Trophoblast cell (in vitro differentiated cells and primary cell): ENCODE measurements at regions not wholly inside any gene's neighbourhood (a gene's known extent, or its start where the extent isn't known, plus 50 kb on each side); places are given as distances from the start of the nearest gene placed in this dataset.

Experiments
- DNase-seq, 2 donors: peaks; one replicate each; pipeline ENCODE4 v3.0.0-alpha.2; 2016
- H2AFZ ChIP-seq: 2 replicates; pipeline ENCODE4 v1.6.1; 2013; ENCODE audit warnings: low read length, moderate library complexity, mild to moderate bottlenecking; ENCODE audit not compliant: insufficient read depth, poor library complexity
- H2AK5ac ChIP-seq: 2 replicates; pipeline ENCODE4 v1.6.1; 2013; ENCODE audit warnings: mild to moderate bottlenecking, low read length
- H2BK120ac ChIP-seq: 2 replicates; pipeline ENCODE4 v1.6.1; 2013; ENCODE audit warnings: low read length, mild to moderate bottlenecking, moderate library complexity; ENCODE audit not compliant: insufficient read depth, poor library complexity
- H2BK12ac ChIP-seq: 2 replicates; pipeline ENCODE4 v1.6.1; 2013; ENCODE audit warnings: mild to moderate bottlenecking, low read length, moderate library complexity
- H2BK5ac ChIP-seq: 2 replicates; pipeline ENCODE4 v1.6.1; 2013; ENCODE audit warnings: low read length, low read depth, moderate library complexity, mild to moderate bottlenecking; ENCODE audit not compliant: poor library complexity
- H3K14ac ChIP-seq: 2 replicates; pipeline ENCODE4 v1.6.1; 2013; ENCODE audit warnings: mild to moderate bottlenecking, low read length
- H3K18ac ChIP-seq: 2 replicates; pipeline ENCODE4 v1.6.1; 2013; ENCODE audit warnings: mild to moderate bottlenecking, low read length
- H3K23ac ChIP-seq: 2 replicates; pipeline ENCODE4 v1.6.1; 2013; ENCODE audit warnings: low read length
- H3K27ac ChIP-seq: 2 replicates; pipeline ENCODE4 v1.5.1; 2013; ENCODE audit warnings: low read depth, mild to moderate bottlenecking, inconsistent platforms, low read length, moderate library complexity
- H3K27me3 ChIP-seq: 2 replicates; pipeline ENCODE4 v1.6.1; 2013; ENCODE audit warnings: inconsistent platforms, mild to moderate bottlenecking, low read length, moderate library complexity; ENCODE audit not compliant: insufficient read depth
- H3K36me3 ChIP-seq, 2 experiments: 1 replicate in 1 of 2; 2 replicates in 1 of 2; pipeline ENCODE4 v1.6.1; 2013; ENCODE audit warnings: low read length in 2 of 2, mild to moderate bottlenecking in 2 of 2, moderate library complexity in 1 of 2; ENCODE audit not compliant: insufficient read depth in 2 of 2, control insufficient read depth in 1 of 2
- H3K4ac ChIP-seq: 2 replicates; pipeline ENCODE4 v1.6.1; 2013; ENCODE audit warnings: low read depth, mild to moderate bottlenecking, low read length, moderate library complexity
- H3K4me1 ChIP-seq, 2 experiments: 1 replicate in 1 of 2; 2 replicates in 1 of 2; pipeline ENCODE4 v1.6.1; 2013; ENCODE audit warnings: low read length in 2 of 2, mild to moderate bottlenecking in 2 of 2, moderate library complexity in 1 of 2; ENCODE audit not compliant: insufficient read depth in 2 of 2, control insufficient read depth in 1 of 2
- H3K4me2 ChIP-seq: 2 replicates; pipeline ENCODE4 v1.6.1; 2013; ENCODE audit warnings: inconsistent platforms, mild to moderate bottlenecking, low read length, moderate library complexity
- H3K4me3 ChIP-seq: 2 replicates; pipeline ENCODE4 v1.5.1; 2013; ENCODE audit warnings: mild to moderate bottlenecking, low read depth, low read length, inconsistent platforms
- H3K79me1 ChIP-seq: one replicate; pipeline ENCODE4 v1.6.1; 2013; ENCODE audit warnings: low read length
- H3K79me2 ChIP-seq: 2 replicates; pipeline ENCODE4 v1.6.1; 2013; ENCODE audit warnings: low read length, mild to moderate bottlenecking; ENCODE audit not compliant: control insufficient read depth, insufficient read depth, poor library complexity
- H3K9ac ChIP-seq: 2 replicates; pipeline ENCODE4 v1.6.1; 2013; ENCODE audit warnings: mild to moderate bottlenecking, low read length
- H3K9me3 ChIP-seq: 2 replicates; pipeline ENCODE4 v1.6.1; 2013; ENCODE audit warnings: low read depth, mild to moderate bottlenecking, control low read depth, inconsistent platforms, low read length; ENCODE audit not compliant: insufficient read depth
- H4K12ac ChIP-seq: 2 replicates; pipeline ENCODE4 v1.6.1; 2013; ENCODE audit warnings: low read depth, mild to moderate bottlenecking, low read length, moderate library complexity
- H4K8ac ChIP-seq: 2 replicates; pipeline ENCODE4 v1.6.1; 2013; ENCODE audit warnings: low read depth, mild to moderate bottlenecking, low read length, moderate library complexity
- H4K91ac ChIP-seq: one replicate; pipeline ENCODE4 v1.6.1; 2013; ENCODE audit warnings: low read depth, mild to moderate bottlenecking, low read length, moderate library complexity
- WGBS: extraction: QIAGEN DNeasy Blood & Tissue Kit; methylation state at CpG from one replicate; pipeline ENCODE4 v1.1.7; 2013; ENCODE audit warnings: missing lambda C conversion rate; ENCODE audit not compliant: insufficient read length, insufficient coverage; ENCODE audit errors: extremely low coverage; 5-methylcytosine and 5-hydroxymethylcytosine counted together

DNA sequence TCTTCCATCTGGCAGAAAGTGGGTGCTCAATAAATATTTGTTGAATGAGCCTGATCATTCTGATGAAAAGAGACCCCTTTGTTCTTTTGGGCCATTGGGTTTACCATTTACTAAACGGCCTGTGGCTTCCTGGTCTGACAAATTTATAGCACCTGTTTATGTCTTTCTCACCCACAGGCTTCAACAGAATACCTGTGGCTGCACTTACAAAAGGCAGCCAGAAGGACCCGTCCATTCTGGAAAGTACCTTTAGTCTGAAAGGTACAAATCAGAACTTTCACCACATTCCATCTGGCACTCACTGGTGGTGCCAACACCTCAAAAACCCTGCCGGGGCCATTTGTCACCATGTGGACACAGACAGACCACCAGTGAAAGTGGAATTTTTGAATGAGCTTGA lies 167.5 kb downstream of the ETAA1 start:
- no peaks in the 10 kb centered on the region for H3K79me1 ChIP-seq
- H3K14ac ChIP-seq, result no peak overlapping the region
- no peak overlapping the region for H4K12ac ChIP-seq
- H3K18ac ChIP-seq, result no peak overlapping the region
- no peaks in the 10 kb centered on the region for H3K4me1 ChIP-seq
- no peak overlapping the region for H2AK5ac ChIP-seq
- no peak overlapping the region for H3K4ac ChIP-seq
- no peak overlapping the region for H3K23ac ChIP-seq
- no peaks in the 10 kb centered on the region for H3K27me3 ChIP-seq
- H3K9ac ChIP-seq, result no peak overlapping the region
- no peak overlapping the region for H4K8ac ChIP-seq
- H3K4me2 ChIP-seq, result no peak overlapping the region
- no CpG with 5 or more reads among the region's 3 CpGs for WGBS
- no peaks in the 10 kb centered on the region for H3K36me3 ChIP-seq
- H2BK5ac ChIP-seq, result no peak overlapping the region
- H2BK120ac ChIP-seq, result no peak overlapping the region
- no peak overlapping the region for H2AFZ ChIP-seq
- H3K9me3 ChIP-seq, result no peaks in the 10 kb centered on the region
- no peak overlapping the region for H2BK12ac ChIP-seq
- H3K4me3 ChIP-seq, result no peak overlapping the region
- H4K91ac ChIP-seq, result no peak overlapping the region
- no peak for DNase-seq
- H3K27ac ChIP-seq, result no peak overlapping the region
- H3K79me2 ChIP-seq, result no peaks in the 10 kb centered on the region

DNA sequence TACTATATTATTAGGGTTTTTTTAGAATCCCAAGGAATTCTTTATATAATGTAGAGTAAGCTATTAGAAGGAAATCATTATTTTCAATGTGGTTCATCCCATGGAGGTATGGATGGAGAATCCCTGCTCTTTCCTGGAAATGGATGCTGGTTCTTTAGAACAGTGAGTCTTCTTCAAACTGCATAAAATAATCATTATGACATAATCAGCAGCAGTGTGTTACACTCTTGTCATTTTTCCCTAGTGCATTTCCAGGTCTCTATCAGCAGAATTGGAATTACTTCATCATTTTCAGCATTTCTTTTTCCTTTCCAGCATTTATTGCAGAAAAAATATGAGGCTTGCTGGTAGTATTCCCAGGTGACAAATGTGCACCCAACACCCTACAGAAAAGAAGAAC lies 168.1 kb downstream of the ETAA1 start:
- H3K23ac ChIP-seq, result no peak overlapping the region

DNA sequence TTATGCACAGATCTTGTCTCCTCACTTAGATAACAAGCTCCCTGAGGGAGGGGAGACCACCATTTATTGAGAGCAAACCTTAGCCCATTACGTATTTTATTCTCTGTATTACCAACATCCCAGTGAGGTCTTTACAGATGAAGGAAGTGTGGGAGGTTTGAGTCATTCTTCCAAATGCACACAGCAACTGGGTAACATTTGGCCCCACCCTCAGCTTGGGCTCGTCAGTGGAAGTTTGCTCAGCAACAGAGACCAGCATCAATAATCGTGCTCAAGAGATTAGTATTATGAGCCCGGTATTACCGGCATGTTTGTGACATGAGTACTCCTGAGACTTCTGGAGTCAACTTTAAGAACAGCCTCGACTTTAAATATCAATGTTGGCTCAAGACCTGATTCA lies 168.6 kb downstream of the ETAA1 start:
- no peaks in the 10 kb centered on the region for H3K79me2 ChIP-seq
- no peak overlapping the region for H2BK120ac ChIP-seq
- no peak overlapping the region for H3K9ac ChIP-seq
- H3K9me3 ChIP-seq, result no peaks in the 10 kb centered on the region
- no peak overlapping the region for H3K4me2 ChIP-seq
- H3K14ac ChIP-seq, result no peak overlapping the region
- H3K4ac ChIP-seq, result no peak overlapping the region
- H2AFZ ChIP-seq, result no peak overlapping the region
- no peak overlapping the region for H4K8ac ChIP-seq
- no peak overlapping the region for H3K27ac ChIP-seq
- H3K4me3 ChIP-seq, result no peak overlapping the region
- H3K36me3 ChIP-seq, result no peaks in the 10 kb centered on the region
- DNase-seq, result peak; percentile 79 to 86
- no peak overlapping the region for H4K91ac ChIP-seq
- H3K18ac ChIP-seq, result no peak overlapping the region
- H3K27me3 ChIP-seq, result no peaks in the 10 kb centered on the region
- no peaks in the 10 kb centered on the region for H3K79me1 ChIP-seq
- WGBS, result no CpG with 5 or more reads among the region's 6 CpGs
- no peak overlapping the region for H3K23ac ChIP-seq
- no peak overlapping the region for H4K12ac ChIP-seq
- no peak overlapping the region for H2BK12ac ChIP-seq
- H3K4me1 ChIP-seq, result no peaks in the 10 kb centered on the region
- H2BK5ac ChIP-seq, result no peak overlapping the region
- H2AK5ac ChIP-seq, result no peak overlapping the region

More for the DNA sequence above, 168.1 kb downstream of the ETAA1 start:
- no peaks in the 10 kb centered on the region for H3K9me3 ChIP-seq
- no peak overlapping the region for H3K18ac ChIP-seq
- no peak overlapping the region for H3K4me3 ChIP-seq
- H3K4me2 ChIP-seq, result no peak overlapping the region
- no peaks in the 10 kb centered on the region for H3K79me1 ChIP-seq
- no peaks in the 10 kb centered on the region for H3K36me3 ChIP-seq
- no peaks in the 10 kb centered on the region for H3K79me2 ChIP-seq
- no peak overlapping the region for H4K8ac ChIP-seq
- no peak overlapping the region for H2BK12ac ChIP-seq
- H3K14ac ChIP-seq, result no peak overlapping the region
- no peaks in the 10 kb centered on the region for H3K4me1 ChIP-seq
- H3K27me3 ChIP-seq, result no peaks in the 10 kb centered on the region
- no peak overlapping the region for H4K12ac ChIP-seq
- no peak overlapping the region for H2BK5ac ChIP-seq
- no peak overlapping the region for H3K9ac ChIP-seq
- no peak overlapping the region for H3K27ac ChIP-seq
- no peak overlapping the region for H2BK120ac ChIP-seq
- H2AK5ac ChIP-seq, result no peak overlapping the region
- H4K91ac ChIP-seq, result no peak overlapping the region
- H2AFZ ChIP-seq, result no peak overlapping the region
- DNase-seq, result no peak
- no peak overlapping the region for H3K4ac ChIP-seq

DNA sequence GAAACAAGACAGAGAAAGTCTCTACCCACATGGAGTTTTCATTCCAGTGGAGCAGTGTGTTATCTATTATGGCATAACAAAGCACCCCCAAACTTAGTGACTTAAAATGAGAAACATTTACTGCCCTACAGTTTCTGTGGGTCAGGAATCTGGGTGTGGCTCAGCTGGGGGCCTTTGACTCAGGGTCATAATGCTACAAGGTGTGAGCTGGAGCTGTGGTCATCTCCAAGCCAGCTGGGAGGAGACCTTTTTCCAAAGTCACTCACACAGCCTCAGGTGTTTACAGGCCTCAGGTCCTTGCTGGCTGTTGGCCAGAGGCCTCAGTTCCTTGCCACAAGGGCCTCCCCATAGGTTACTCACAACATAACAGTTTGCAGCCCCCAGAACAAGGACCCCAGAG lies 169.2 kb downstream of the ETAA1 start:
- no peak overlapping the region for H3K14ac ChIP-seq
- no peak overlapping the region for H2BK5ac ChIP-seq
- H4K8ac ChIP-seq, result no peak overlapping the region
- H3K23ac ChIP-seq, result no peak overlapping the region
- no peaks in the 10 kb centered on the region for H3K4me1 ChIP-seq
- no peaks in the 10 kb centered on the region for H3K79me1 ChIP-seq
- no peak overlapping the region for H2AFZ ChIP-seq
- peak; percentile 59 to 73 for DNase-seq
- no peaks in the 10 kb centered on the region for H3K36me3 ChIP-seq
- H3K27me3 ChIP-seq, result no peaks in the 10 kb centered on the region
- no peak overlapping the region for H3K27ac ChIP-seq
- H3K9me3 ChIP-seq, result no peaks in the 10 kb centered on the region
- no peak overlapping the region for H3K4me2 ChIP-seq
- H4K91ac ChIP-seq, result no peak overlapping the region
- H2BK120ac ChIP-seq, result no peak overlapping the region
- H3K4ac ChIP-seq, result no peak overlapping the region
- no peak overlapping the region for H3K18ac ChIP-seq
- no peak overlapping the region for H3K4me3 ChIP-seq
- no peak overlapping the region for H2BK12ac ChIP-seq
- no peak overlapping the region for H3K9ac ChIP-seq
- H2AK5ac ChIP-seq, result no peak overlapping the region
- no peaks in the 10 kb centered on the region for H3K79me2 ChIP-seq
- no peak overlapping the region for H4K12ac ChIP-seq
